Liver (tissue), 8 donors: ENCODE measurements at regions not wholly inside any gene's neighbourhood (a gene's known extent, or its start where the extent isn't known, plus 50 kb on each side); places are given as distances from the start of the nearest gene placed in this dataset.

Experiments
- DNase-seq: peaks from one replicate; pipeline ENCODE4 v3.0.0-alpha.2; 2017; ENCODE audit warnings: low spot score
- H3K27ac ChIP-seq, 2 donors: one replicate each; pipeline ENCODE4 v1.7.0; 2013; ENCODE audit warnings: inconsistent platforms in 2 of 2, low read length in 2 of 2, control low read depth in 1 of 2, low read depth in 1 of 2, mild to moderate bottlenecking in 1 of 2
- H3K27me3 ChIP-seq, 4 donors: one replicate each; pipeline versions ENCODE4 v1.6.1 to v1.7.0; 2013; ENCODE audit warnings: low read length in 3 of 4, inconsistent platforms in 1 of 4, mild to moderate bottlenecking in 1 of 4, moderate library complexity in 1 of 4; ENCODE audit not compliant: control insufficient read depth in 4 of 4, insufficient read depth in 4 of 4
- H3K36me3 ChIP-seq, 4 donors: one replicate each; pipeline versions ENCODE4 v1.6.1 to v1.7.0; 2013; ENCODE audit warnings: low read length in 3 of 4, mild to moderate bottlenecking in 3 of 4, low read depth in 1 of 4, moderate library complexity in 1 of 4; ENCODE audit not compliant: control insufficient read depth in 4 of 4, insufficient read depth in 3 of 4
- H3K4me1 ChIP-seq, 4 donors: one replicate each; pipeline versions ENCODE4 v1.6.1 to v1.7.0; 2013; ENCODE audit warnings: low read length in 3 of 4, mild to moderate bottlenecking in 3 of 4, moderate library complexity in 1 of 4; ENCODE audit not compliant: control insufficient read depth in 4 of 4, insufficient read depth in 4 of 4
- H3K4me3 ChIP-seq, 3 donors: one replicate each; pipeline versions ENCODE4 v1.6.1 to v1.7.0; 2013; ENCODE audit warnings: low read length in 3 of 3, control low read depth in 1 of 3, low read depth in 1 of 3, mild to moderate bottlenecking in 1 of 3
- H3K9ac ChIP-seq, 2 donors: one replicate each; pipeline ENCODE4 v1.7.0; 2013; ENCODE audit warnings: low read length in 2 of 2, mild to moderate bottlenecking in 2 of 2, moderate library complexity in 2 of 2, control low read depth in 1 of 2, low read depth in 1 of 2
- H3K9me3 ChIP-seq, 4 donors: one replicate each; pipeline versions ENCODE4 v1.6.1 to v1.7.0; 2013; ENCODE audit warnings: low read length in 3 of 4; ENCODE audit not compliant: control insufficient read depth in 4 of 4
- EGR1 ChIP-seq, 2 donors: IDR thresholded peaks; 2 replicates each; pipeline ENCODE4 v1.6.1; 2016 to 2018; ENCODE audit warnings: antibody characterized with exemption in 2 of 2, low read depth in 2 of 2
- FOXA1 ChIP-seq: IDR thresholded peaks from 2 replicates; pipeline ENCODE4 v1.6.1; 2016; ENCODE audit warnings: antibody characterized with exemption
- FOXA2 ChIP-seq: IDR thresholded peaks from 2 replicates; pipeline ENCODE4 v1.6.1; 2016; ENCODE audit warnings: antibody characterized with exemption
- HNF4A ChIP-seq, 2 donors: conservative IDR thresholded peaks; 2 replicates each; pipeline ENCODE4 v1.6.1; 2016; ENCODE audit warnings: antibody characterized with exemption in 2 of 2, mild to moderate bottlenecking in 2 of 2
- HNF4G ChIP-seq: IDR thresholded peaks from 2 replicates; pipeline ENCODE4 v1.6.1; 2016; ENCODE audit warnings: antibody characterized with exemption
- JUND ChIP-seq, 2 donors: IDR thresholded peaks; 2 replicates each; pipeline ENCODE4 v1.6.1; 2016; ENCODE audit warnings: antibody characterized with exemption in 2 of 2
- NR2F2 ChIP-seq: IDR thresholded peaks from 2 replicates; pipeline ENCODE4 v1.6.1; 2016; ENCODE audit warnings: antibody characterized with exemption
- RAD21 ChIP-seq, 2 donors: IDR thresholded peaks; 2 replicates each; pipeline ENCODE4 v1.6.1; 2016; ENCODE audit warnings: antibody characterized with exemption in 2 of 2, mild to moderate bottlenecking in 2 of 2
- RXRA ChIP-seq, 2 donors: IDR thresholded peaks; 2 replicates each; pipeline ENCODE4 v1.6.1; 2017 to 2018; ENCODE audit warnings: antibody characterized with exemption in 2 of 2, mild to moderate bottlenecking in 1 of 2
- SP1 ChIP-seq: IDR thresholded peaks from 2 replicates; pipeline ENCODE4 v1.6.1; 2018; ENCODE audit warnings: antibody characterized with exemption, mild to moderate bottlenecking
- TAF1 ChIP-seq: conservative IDR thresholded peaks from 2 replicates; pipeline ENCODE4 v1.6.1; 2016; ENCODE audit warnings: antibody characterized with exemption, mild to moderate bottlenecking
- YY1 ChIP-seq: IDR thresholded peaks from 2 replicates; pipeline ENCODE4 v1.6.1; 2016; ENCODE audit warnings: antibody characterized with exemption, mild to moderate bottlenecking
- WGBS: extraction: QIAGEN DNeasy Blood & Tissue Kit; methylation state at CpG from one replicate; pipeline ENCODE4 v1.1.7; 2013; 5-methylcytosine and 5-hydroxymethylcytosine counted together
- TF ChIP-seq, protein P1 (sequence below): IDR thresholded peaks from 2 replicates; pipeline ENCODE4 v1.6.1; 2016; ENCODE audit warnings: antibody characterized with exemption
- TF ChIP-seq, protein P2 (sequence below): fragments of 150-350 bp; IDR thresholded peaks from 2 replicates; pipeline ENCODE4 v1.5.1; 2017; ENCODE audit warnings: improper control_type of control experiment, low read depth, low read length; ENCODE audit not compliant: missing input control
- TF ChIP-seq, protein P3 (sequence below): IDR thresholded peaks from 2 replicates; pipeline ENCODE4 v1.6.1; 2016; ENCODE audit warnings: antibody characterized with exemption
- TF ChIP-seq, protein P4 (sequence below): IDR thresholded peaks from 2 replicates; pipeline ENCODE4 v1.6.1; 2016; ENCODE audit warnings: antibody characterized with exemption, mild to moderate bottlenecking
- TF ChIP-seq, protein P5 (sequence below): IDR thresholded peaks from 2 replicates; pipeline ENCODE4 v1.6.1; 2016; ENCODE audit warnings: antibody characterized with exemption
- donor health status: healthy.
- donor health status: healthy.
- donor health status: healthy.
- donor health status: healthy.
- donor health status: healthy.

- no peaks in the 10 kb centered on the region for H3K36me3 ChIP-seq
- DNase-seq, result no peak
- H3K27me3 ChIP-seq, result no peaks in the 10 kb centered on the region
- H3K9ac ChIP-seq, result no peak overlapping the region
- WGBS, result 93% methylated on average over 8 of the region's 8 CpGs
- no peaks in the 10 kb centered on the region for H3K9me3 ChIP-seq
- TF ChIP-seq, protein P1, sequence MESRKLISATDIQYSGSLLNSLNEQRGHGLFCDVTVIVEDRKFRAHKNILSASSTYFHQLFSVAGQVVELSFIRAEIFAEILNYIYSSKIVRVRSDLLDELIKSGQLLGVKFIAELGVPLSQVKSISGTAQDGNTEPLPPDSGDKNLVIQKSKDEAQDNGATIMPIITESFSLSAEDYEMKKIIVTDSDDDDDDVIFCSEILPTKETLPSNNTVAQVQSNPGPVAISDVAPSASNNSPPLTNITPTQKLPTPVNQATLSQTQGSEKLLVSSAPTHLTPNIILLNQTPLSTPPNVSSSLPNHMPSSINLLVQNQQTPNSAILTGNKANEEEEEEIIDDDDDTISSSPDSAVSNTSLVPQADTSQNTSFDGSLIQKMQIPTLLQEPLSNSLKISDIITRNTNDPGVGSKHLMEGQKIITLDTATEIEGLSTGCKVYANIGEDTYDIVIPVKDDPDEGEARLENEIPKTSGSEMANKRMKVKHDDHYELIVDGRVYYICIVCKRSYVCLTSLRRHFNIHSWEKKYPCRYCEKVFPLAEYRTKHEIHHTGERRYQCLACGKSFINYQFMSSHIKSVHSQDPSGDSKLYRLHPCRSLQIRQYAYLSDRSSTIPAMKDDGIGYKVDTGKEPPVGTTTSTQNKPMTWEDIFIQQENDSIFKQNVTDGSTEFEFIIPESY, result no peak
- TF ChIP-seq NR2F2 (no peak), EGR1 (IDR thresholded peaks at IDR 0.05; ENCODE audit: low read depth in 2 of 2) (no peak), SP1 (no peak), YY1 (no peak), RXRA (IDR thresholded peaks at IDR 0.05) (no peak), TAF1 (no peak), RAD21 (IDR thresholded peaks at IDR 0.05) (no peak), HNF4A (conservative IDR thresholded peaks at IDR 0.05) (no peak), JUND (IDR thresholded peaks at IDR 0.05) (no peak), FOXA2 (no peak), HNF4G (no peak), FOXA1 (no peak)
- TF ChIP-seq, protein P2, sequence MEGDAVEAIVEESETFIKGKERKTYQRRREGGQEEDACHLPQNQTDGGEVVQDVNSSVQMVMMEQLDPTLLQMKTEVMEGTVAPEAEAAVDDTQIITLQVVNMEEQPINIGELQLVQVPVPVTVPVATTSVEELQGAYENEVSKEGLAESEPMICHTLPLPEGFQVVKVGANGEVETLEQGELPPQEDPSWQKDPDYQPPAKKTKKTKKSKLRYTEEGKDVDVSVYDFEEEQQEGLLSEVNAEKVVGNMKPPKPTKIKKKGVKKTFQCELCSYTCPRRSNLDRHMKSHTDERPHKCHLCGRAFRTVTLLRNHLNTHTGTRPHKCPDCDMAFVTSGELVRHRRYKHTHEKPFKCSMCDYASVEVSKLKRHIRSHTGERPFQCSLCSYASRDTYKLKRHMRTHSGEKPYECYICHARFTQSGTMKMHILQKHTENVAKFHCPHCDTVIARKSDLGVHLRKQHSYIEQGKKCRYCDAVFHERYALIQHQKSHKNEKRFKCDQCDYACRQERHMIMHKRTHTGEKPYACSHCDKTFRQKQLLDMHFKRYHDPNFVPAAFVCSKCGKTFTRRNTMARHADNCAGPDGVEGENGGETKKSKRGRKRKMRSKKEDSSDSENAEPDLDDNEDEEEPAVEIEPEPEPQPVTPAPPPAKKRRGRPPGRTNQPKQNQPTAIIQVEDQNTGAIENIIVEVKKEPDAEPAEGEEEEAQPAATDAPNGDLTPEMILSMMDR, result no peak
- TF ChIP-seq, protein P3, sequence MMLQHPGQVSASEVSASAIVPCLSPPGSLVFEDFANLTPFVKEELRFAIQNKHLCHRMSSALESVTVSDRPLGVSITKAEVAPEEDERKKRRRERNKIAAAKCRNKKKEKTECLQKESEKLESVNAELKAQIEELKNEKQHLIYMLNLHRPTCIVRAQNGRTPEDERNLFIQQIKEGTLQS, result no peak
- TF ChIP-seq, protein P4, sequence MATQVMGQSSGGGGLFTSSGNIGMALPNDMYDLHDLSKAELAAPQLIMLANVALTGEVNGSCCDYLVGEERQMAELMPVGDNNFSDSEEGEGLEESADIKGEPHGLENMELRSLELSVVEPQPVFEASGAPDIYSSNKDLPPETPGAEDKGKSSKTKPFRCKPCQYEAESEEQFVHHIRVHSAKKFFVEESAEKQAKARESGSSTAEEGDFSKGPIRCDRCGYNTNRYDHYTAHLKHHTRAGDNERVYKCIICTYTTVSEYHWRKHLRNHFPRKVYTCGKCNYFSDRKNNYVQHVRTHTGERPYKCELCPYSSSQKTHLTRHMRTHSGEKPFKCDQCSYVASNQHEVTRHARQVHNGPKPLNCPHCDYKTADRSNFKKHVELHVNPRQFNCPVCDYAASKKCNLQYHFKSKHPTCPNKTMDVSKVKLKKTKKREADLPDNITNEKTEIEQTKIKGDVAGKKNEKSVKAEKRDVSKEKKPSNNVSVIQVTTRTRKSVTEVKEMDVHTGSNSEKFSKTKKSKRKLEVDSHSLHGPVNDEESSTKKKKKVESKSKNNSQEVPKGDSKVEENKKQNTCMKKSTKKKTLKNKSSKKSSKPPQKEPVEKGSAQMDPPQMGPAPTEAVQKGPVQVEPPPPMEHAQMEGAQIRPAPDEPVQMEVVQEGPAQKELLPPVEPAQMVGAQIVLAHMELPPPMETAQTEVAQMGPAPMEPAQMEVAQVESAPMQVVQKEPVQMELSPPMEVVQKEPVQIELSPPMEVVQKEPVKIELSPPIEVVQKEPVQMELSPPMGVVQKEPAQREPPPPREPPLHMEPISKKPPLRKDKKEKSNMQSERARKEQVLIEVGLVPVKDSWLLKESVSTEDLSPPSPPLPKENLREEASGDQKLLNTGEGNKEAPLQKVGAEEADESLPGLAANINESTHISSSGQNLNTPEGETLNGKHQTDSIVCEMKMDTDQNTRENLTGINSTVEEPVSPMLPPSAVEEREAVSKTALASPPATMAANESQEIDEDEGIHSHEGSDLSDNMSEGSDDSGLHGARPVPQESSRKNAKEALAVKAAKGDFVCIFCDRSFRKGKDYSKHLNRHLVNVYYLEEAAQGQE, result no peak
- TF ChIP-seq, protein P5, sequence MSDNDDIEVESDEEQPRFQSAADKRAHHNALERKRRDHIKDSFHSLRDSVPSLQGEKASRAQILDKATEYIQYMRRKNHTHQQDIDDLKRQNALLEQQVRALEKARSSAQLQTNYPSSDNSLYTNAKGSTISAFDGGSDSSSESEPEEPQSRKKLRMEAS, result no peak
- H3K4me1 ChIP-seq, result no peaks in the 10 kb centered on the region
- H3K4me3 ChIP-seq, result no peak overlapping the region
- H3K27ac ChIP-seq, result no peak overlapping the region
These were observed 165.5 kb upstream of the DUSP10 start for GRCh38 chr1:221907166-221907932.
